AG04449 (cell line): ENCODE measurements at regions not wholly inside any gene's neighbourhood (a gene's known extent, or its start where the extent isn't known, plus 50 kb on each side); places are given as distances from the start of the nearest gene placed in this dataset.

ENCODE experiments used
- CTCF ChIA-PET: fragments of 350-600 bp; formaldehyde crosslinking; extraction: SDS; loops from one replicate; lab custom pipeline; 2021; ENCODE audit warnings: antibody characterized with exemption; lab: Yijun Ruan, JAX
- POLR2A ChIA-PET: fragments of 400-600, 350-600 bp; formaldehyde crosslinking; extraction: SDS; loops from one replicate; lab custom pipeline; 2020; ENCODE audit warnings: antibody characterized with exemption, inconsistent platforms; lab: Yijun Ruan, JAX
- DNase-seq: peaks from one replicate; pipeline ENCODE4 v3.0.0-alpha.2; 2010; ENCODE audit warnings: low read depth, low spot score
- H3K4me3 ChIP-seq: 2 replicates; pipeline ENCODE4 v1.5.1; 2011; ENCODE audit warnings: low read depth, mild to moderate bottlenecking, control low read depth, low read length
- CTCF ChIP-seq: IDR thresholded peaks from one replicate; pipeline ENCODE4 v1.5.1; 2011; ENCODE audit warnings: mild to moderate bottlenecking, moderate library complexity, low read length, control low read depth, inconsistent platforms; ENCODE audit not compliant: insufficient read depth; ENCODE audit errors: missing control alignments

- no peak overlapping the region for H3K4me3 ChIP-seq
- CTCF ChIA-PET = no interaction called here
- TF ChIP-seq CTCF = no peak
- no peak for DNase-seq
- POLR2A ChIA-PET = no interaction called here
These were observed 671.7 kb upstream of the PTBP2 start for GRCh38 chr1:96049759-96050409.

DNA sequence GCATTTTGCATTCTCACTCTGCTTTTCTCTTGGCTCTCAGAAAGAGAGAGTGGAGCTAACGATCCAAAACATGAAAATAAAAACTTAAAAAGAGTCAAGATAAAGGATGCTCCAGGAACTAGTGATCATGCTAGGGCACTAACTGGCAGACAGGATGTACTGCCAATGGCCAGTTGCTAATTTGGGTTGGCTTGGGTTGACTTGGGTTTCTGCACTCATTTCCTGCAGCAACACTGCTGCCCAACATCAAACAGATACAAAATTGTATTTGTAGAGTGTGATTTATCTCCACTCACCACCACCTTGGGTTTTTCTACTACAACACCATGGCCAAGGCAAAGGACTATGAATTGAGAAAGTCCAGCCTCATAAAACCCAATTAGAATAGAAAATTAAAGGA lies 662.3 kb upstream of the PTBP2 start:
- ChIA-PET POLR2A (no interaction called here), CTCF (no interaction called here)
- no peak for TF ChIP-seq CTCF
- DNase-seq = no peak
- H3K4me3 ChIP-seq = no peak overlapping the region

- TF ChIP-seq CTCF = no peak
- ChIA-PET CTCF (no interaction called here), POLR2A (no interaction called here)
These were observed 661.8 kb upstream of the PTBP2 start for GRCh38 chr1:96059736-96060135.

GRCh38 chr1:96060621-96061020 lies 661.0 kb upstream of the PTBP2 start:
- TF ChIP-seq CTCF = no peak
- ChIA-PET POLR2A (no interaction called here), CTCF (no interaction called here)
- H3K4me3 ChIP-seq = no peak overlapping the region
- no peak for DNase-seq

More at GRCh38 chr1:96059736-96060135, 661.8 kb upstream of the PTBP2 start:
- DNase-seq = no peak
- no peak overlapping the region for H3K4me3 ChIP-seq

DNA sequence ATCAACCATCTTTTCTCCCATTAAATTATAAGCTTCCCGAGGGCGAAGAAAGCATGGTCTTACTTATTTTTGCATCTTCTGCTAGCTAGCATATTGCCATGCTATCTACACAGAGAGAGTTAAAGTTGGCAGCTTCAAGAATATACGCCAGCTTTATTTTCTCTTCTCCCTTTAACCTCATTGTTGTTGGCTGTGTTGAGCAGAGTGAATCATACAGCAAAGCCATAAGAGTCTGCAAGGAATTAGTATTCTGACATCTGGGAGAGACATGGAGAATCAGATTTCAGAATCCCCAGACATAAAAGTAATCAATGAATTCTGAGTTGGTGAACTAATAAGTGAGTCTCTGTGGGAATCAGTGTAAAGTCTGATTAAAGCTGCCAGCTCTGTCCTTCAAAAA lies 649.6 kb upstream of the PTBP2 start:
- POLR2A ChIA-PET = no interaction called here
- no peak overlapping the region for H3K4me3 ChIP-seq

DNA sequence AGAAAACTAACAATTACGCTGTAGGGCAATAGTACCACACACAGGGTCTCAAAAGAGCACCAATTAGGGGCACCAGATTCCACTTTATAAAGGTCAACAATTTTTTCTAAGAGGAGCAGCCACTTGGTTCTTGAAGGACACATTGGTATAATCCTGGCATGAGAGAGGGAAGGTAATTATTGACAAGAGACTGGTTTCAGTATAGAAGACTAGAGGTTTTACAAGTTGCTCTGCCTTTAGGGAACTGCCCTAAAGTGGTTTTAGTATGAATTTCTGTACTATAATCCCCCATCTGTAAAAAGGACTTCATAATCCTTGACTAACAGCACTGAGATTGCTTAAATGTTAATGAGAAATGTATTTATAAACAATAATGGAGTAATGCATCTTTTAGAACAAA lies 648.5 kb upstream of the PTBP2 start:
- CTCF ChIA-PET = no interaction called here
- no peak for TF ChIP-seq CTCF
- POLR2A ChIA-PET = no interaction called here

More for the DNA sequence above, 649.6 kb upstream of the PTBP2 start:
- no peak for TF ChIP-seq CTCF
- CTCF ChIA-PET = no interaction called here
- no peak for DNase-seq

More for the DNA sequence above, 648.5 kb upstream of the PTBP2 start:
- DNase-seq = no peak
- no peak overlapping the region for H3K4me3 ChIP-seq
